GM12872 (cell line): ENCODE measurements at regions not wholly inside any gene's neighbourhood (a gene's known extent, or its start where the extent isn't known, plus 50 kb on each side); places are given as distances from the start of the nearest gene placed in this dataset.

Experiments used
- TF ChIP-seq, protein P1 (sequence below): IDR thresholded peaks from 3 replicates; pipeline ENCODE4 v1.5.1; 2011; ENCODE audit warnings: low read depth, mild to moderate bottlenecking, low read length, moderate library complexity; ENCODE audit not compliant: insufficient read depth

DNA sequence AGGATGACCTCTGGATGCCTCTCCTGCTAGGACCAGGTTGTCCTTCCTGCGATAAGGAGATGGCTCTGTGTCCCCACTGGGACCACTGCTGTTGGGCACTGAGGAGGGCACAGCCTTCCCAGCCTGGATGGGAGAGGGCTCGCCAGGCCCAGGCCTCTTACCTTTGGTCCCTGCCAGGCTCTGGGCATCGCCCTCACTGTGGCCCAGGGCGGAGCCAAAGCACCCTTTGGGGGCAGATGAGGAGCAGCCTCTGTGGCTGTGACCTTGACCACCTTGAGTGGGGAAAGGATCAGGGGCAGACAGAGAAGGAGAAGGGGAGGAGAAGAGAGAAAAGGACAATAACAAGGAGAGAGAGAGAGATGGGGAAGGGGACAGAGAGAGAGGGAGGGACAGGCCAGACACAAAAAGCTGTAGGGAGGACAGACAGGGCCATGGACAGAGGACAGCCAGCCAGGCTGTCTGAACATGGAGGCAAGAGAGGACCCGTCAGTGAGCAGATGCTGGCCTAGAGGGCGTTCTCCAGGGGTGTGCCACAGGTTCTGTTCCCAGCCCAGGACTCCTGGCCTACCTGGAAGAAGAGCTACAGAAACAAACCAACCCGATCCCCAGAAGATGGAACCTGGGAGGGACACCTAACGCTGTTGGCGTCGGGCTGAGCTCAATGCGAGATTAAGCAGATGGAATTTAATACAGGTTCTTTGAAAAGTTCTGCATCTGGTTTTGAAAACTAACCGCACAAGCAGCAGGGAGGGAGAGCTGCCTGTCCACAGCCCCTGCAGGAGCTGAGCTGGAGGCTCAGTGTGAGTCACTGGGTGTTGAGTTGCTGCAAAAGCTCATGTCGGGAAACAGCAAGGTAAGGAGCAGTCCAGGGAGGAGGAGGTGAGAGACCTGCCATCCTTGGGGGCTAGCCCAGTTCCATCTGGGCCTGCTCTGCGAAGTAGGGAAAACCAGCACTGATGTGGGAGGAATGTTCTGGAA is 262.1 kb downstream of the PTPRU start:
- TF ChIP-seq, protein P1, sequence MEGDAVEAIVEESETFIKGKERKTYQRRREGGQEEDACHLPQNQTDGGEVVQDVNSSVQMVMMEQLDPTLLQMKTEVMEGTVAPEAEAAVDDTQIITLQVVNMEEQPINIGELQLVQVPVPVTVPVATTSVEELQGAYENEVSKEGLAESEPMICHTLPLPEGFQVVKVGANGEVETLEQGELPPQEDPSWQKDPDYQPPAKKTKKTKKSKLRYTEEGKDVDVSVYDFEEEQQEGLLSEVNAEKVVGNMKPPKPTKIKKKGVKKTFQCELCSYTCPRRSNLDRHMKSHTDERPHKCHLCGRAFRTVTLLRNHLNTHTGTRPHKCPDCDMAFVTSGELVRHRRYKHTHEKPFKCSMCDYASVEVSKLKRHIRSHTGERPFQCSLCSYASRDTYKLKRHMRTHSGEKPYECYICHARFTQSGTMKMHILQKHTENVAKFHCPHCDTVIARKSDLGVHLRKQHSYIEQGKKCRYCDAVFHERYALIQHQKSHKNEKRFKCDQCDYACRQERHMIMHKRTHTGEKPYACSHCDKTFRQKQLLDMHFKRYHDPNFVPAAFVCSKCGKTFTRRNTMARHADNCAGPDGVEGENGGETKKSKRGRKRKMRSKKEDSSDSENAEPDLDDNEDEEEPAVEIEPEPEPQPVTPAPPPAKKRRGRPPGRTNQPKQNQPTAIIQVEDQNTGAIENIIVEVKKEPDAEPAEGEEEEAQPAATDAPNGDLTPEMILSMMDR = no peak

DNA sequence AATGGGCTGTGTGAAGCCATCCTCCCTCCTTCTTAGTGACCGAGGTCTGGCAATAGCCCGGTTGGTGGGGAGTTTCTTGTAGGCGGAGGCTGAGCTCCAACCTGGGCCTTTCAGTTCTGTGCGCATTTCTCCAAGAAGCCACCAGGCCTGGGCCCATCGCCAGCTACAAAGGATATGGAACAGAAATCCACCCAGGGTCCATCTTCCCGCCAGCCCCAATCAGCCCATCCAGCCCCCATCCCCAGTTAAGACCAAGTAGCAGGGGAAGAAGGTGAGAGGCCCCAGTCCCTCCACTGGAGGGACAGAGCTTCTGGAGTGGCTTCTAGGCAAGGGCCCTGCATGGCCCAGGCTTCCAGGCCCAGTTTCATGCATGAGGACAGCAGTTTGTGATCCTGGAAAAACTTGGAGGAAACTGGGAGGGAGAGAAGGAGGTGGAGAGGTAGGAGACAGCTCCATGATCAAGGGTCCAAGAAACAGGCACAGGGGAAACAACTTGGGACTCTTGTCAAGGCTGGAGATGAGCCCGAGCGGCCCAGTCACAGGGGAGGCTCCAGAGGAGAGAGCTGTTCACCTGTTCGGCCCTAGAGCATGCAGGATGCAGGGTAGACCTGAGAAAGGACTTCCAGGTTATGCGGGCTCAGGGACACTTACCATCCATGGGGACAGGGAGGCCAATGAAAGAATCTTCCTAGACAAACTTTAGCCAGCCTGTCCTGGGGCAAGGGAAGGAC is 261.2 kb downstream of the PTPRU start:
- TF ChIP-seq, protein P1 = no peak

DNA sequence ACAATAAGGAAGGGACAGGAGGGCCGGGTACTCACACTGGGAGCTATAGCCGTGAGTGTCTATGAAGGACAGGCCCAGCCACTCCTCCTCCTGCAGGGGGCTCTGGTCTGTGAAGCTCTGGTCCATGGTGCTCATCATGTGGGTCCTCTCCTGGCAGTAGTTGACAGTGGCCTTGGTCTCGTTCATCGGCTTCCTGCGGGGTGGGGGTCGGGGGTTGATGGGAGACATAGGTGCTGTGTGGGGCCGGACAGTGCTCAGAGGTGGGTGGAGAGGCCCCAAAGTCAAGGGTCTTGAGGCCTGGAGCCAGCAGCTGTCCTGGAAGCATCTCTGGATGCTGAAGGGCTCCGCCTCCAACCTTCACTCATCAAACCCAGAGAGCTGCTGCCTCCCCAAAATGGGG is 260.4 kb downstream of the PTPRU start:
- TF ChIP-seq, protein P1 = no peak

DNA sequence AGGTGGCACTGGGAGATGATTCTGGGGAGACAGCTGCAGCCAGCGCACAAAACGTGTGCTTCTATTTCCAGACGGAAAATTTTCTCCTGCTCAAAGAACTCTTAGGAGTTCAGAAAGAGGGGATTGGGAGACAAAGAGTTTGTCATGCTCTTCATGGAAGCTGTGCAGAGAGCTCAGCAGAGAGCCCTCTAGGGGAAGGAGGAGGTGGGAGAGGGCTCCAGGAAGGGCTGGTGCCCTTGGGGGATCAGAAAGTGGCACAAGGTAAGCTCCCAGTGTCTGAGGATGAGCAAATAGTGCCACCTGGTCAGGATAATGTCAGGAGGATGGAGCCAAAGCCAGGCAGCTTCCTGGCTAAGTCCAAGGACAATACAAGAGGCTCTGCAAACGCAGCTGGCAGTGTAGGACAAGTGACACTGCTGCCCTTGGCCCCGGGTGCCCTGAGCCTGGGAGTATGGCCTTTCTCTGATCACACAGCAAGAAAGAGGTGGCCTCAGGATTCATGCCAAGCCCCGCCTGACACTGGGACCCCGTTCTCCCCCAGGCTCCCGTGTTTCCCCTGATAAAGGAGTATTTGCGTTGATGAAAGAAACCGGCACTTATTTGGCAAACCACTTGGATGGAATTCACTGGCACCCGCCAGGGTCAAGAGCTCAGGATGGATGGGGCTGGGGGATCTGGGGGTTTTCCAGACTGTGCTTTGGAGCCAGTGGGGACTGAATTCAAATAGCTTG is 254.0 kb downstream of the PTPRU start:
- TF ChIP-seq, protein P1 = no peak

DNA sequence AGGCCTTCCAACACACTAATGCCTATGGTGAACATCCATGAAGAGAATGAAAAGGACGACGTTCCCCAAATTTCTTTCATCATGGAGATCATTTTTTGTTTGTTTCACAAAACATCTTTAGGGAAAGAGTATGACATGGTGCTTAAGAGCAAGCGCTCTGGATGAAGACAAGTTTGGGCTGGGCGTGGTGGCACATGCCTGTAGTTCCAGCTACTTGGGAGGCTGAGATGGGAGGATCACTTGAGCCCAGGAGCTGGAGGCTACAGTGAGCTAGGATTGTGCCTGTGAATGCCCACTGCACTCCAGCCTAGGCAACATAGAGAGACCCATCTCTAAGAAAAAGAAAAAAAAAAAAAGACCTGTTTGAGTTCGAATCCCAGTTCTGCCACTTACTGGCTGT is 253.1 kb downstream of the PTPRU start:
- TF ChIP-seq, protein P1 = no peak

DNA sequence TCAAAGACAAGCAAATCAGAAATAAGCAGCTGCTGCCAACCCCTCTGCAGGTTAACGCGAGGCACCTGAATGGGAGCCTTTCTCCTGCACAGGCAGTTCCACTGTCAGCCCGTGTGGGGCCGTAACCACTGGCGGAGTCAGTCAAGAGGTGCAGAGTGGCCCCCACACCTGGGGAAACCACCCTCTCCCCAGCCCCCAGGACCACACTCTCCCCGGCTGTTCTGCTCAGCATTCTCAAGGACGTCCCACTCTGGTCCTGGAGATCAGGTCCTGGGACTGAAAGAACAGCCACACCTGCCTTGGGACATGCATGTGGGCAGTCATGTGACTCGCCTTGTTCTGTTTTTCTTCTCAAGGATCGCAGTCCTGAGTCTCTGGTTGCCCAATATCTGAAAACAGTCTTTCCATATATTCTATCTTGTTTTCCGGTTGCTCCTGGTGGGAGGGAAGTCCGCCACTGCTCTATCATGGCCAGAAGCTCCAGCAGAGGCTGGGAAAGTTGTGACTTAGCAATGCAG is 252.5 kb downstream of the PTPRU start:
- TF ChIP-seq, protein P1 = no peak
